ENCODE measurements at regions not wholly inside any gene's neighbourhood (a gene's known extent, or its start where the extent isn't known, plus 50 kb on each side); places are given as distances from the start of the nearest gene placed in this dataset.

DNA sequence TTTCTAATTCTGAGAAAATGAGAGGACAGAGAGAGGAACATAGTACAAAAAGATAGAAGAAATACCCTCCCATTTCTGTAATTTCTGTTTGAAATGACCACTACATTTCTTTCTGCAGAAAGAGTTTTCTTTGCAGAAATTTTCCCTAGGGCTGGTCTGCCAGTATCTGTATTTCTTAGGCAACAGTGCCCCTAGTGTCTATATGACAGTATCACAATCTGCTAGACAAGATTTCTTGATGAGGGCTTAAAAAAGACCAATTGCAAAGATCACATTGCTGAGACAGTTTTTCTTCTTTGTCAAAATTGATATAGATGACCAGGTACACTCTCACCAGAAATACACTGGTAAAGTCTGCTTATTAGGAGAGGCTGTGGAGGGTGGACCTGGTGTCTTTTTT lies 81.0 kb upstream of the ZDHHC15 start:
- TF ChIP-seq EZH2 (IDR thresholded peaks at IDR 0.05; ENCODE audit: insufficient read depth, low read length), result no peak
- TF ChIP-seq, protein P1, sequence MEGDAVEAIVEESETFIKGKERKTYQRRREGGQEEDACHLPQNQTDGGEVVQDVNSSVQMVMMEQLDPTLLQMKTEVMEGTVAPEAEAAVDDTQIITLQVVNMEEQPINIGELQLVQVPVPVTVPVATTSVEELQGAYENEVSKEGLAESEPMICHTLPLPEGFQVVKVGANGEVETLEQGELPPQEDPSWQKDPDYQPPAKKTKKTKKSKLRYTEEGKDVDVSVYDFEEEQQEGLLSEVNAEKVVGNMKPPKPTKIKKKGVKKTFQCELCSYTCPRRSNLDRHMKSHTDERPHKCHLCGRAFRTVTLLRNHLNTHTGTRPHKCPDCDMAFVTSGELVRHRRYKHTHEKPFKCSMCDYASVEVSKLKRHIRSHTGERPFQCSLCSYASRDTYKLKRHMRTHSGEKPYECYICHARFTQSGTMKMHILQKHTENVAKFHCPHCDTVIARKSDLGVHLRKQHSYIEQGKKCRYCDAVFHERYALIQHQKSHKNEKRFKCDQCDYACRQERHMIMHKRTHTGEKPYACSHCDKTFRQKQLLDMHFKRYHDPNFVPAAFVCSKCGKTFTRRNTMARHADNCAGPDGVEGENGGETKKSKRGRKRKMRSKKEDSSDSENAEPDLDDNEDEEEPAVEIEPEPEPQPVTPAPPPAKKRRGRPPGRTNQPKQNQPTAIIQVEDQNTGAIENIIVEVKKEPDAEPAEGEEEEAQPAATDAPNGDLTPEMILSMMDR (IDR thresholded peaks at IDR 0.05; ENCODE audit: insufficient read depth, low read depth, low read length), result peak; percentile 55
